ENCODE measurements at regions not wholly inside any gene's neighbourhood (a gene's known extent, or its start where the extent isn't known, plus 50 kb on each side); places are given as distances from the start of the nearest gene placed in this dataset.

DNA sequence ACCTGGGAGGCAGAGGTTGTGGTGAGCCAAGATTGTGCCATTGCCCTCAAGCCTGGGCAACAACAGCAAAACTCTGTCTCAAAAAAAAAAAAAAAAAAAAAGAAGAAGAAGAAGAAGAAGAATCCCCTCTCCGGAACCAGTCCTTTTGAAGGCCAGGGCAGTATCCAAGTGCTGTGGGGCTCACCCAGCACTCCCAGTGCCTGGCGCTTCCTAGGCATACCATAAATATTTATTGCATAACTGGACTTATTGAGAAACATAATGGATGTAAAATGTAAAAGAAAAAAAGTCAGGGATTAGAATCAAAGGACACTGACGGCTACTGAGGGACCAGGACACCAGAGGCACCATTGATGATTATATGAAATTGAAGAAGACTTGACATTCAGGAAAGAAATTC, 162.1 kb upstream of the KIT start:
- H3K4me1 Mint-ChIP-seq (ENCODE audit: unreplicated experiment): peaks cover 58% of the 10 kb centered on the region

GRCh38 chr4:54496412-54496811, 161.3 kb upstream of the KIT start:
- TF ChIP-seq CTCF (IDR thresholded peaks at IDR 0.05): no peak
- Mint-ChIP-seq H3K36me3 (ENCODE audit: unreplicated experiment) (no peaks in the 10 kb centered on the region), H3K4me3 (ENCODE audit: unreplicated experiment) (no peak overlapping the region)

More for the DNA sequence above, 162.1 kb upstream of the KIT start:
- no peak for TF ChIP-seq CTCF (IDR thresholded peaks at IDR 0.05)
- no peak overlapping the region for H3K4me3 Mint-ChIP-seq (ENCODE audit: unreplicated experiment)
- no peak for DNase-seq (ENCODE audit: extremely low spot score, unreplicated experiment)
- no peaks in the 10 kb centered on the region for H3K36me3 Mint-ChIP-seq (ENCODE audit: unreplicated experiment)
- no peaks in the 10 kb centered on the region for H3K27me3 Mint-ChIP-seq (ENCODE audit: unreplicated experiment)
- H3K9me3 Mint-ChIP-seq (ENCODE audit: unreplicated experiment): no peaks in the 10 kb centered on the region
- peak overlapping the region; percentile 89 for H3K27ac Mint-ChIP-seq (ENCODE audit: unreplicated experiment)

GRCh38 chr4:54497947-54498346, 159.8 kb upstream of the KIT start:
- no peak overlapping the region for H3K27ac Mint-ChIP-seq (ENCODE audit: unreplicated experiment)
- H3K9me3 Mint-ChIP-seq (ENCODE audit: unreplicated experiment): no peaks in the 10 kb centered on the region
- H3K27me3 Mint-ChIP-seq (ENCODE audit: unreplicated experiment): no peaks in the 10 kb centered on the region
- TF ChIP-seq CTCF (IDR thresholded peaks at IDR 0.05): no peak
- peaks cover 60% of the 10 kb centered on the region for H3K4me1 Mint-ChIP-seq (ENCODE audit: unreplicated experiment)
- H3K4me3 Mint-ChIP-seq (ENCODE audit: unreplicated experiment): no peak overlapping the region
- H3K36me3 Mint-ChIP-seq (ENCODE audit: unreplicated experiment): no peaks in the 10 kb centered on the region
- DNase-seq (ENCODE audit: extremely low spot score, unreplicated experiment): no peak

More at GRCh38 chr4:54496412-54496811, 161.3 kb upstream of the KIT start:
- H3K27ac Mint-ChIP-seq (ENCODE audit: unreplicated experiment): no peak overlapping the region
- no peaks in the 10 kb centered on the region for H3K27me3 Mint-ChIP-seq (ENCODE audit: unreplicated experiment)
- H3K9me3 Mint-ChIP-seq (ENCODE audit: unreplicated experiment): no peaks in the 10 kb centered on the region
- H3K4me1 Mint-ChIP-seq (ENCODE audit: unreplicated experiment): peaks cover 62% of the 10 kb centered on the region
- DNase-seq (ENCODE audit: extremely low spot score, unreplicated experiment): no peak

DNA sequence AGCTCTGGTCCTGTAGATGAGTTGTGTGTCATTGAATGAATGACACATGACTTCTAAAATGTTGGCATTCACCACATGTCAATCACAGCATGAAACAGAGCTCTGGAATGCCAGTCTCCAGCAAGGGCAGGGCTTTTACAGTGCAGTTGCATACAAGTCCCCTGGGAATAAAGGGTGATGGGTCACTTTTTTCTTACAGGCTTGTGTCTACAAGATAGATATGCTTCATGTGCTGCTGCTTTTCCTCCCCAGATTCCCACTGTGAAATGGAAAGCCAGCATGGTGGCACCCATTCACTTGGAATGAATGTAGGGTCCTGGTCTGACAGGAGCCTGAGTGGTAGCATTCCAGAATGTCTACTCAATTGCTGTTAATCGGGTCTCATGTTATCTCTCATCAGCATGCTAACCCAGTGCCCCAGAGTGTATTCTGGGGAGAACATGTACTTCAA, 159.1 kb upstream of the KIT start:
- H3K4me1 Mint-ChIP-seq (ENCODE audit: unreplicated experiment): peaks cover 60% of the 10 kb centered on the region
- H3K9me3 Mint-ChIP-seq (ENCODE audit: unreplicated experiment): no peaks in the 10 kb centered on the region
- DNase-seq (ENCODE audit: extremely low spot score, unreplicated experiment): no peak
- TF ChIP-seq CTCF (IDR thresholded peaks at IDR 0.05): no peak
- H3K27ac Mint-ChIP-seq (ENCODE audit: unreplicated experiment): peak overlapping the region; percentile 88
- H3K4me3 Mint-ChIP-seq (ENCODE audit: unreplicated experiment): no peak overlapping the region
- H3K36me3 Mint-ChIP-seq (ENCODE audit: unreplicated experiment): no peaks in the 10 kb centered on the region
- H3K27me3 Mint-ChIP-seq (ENCODE audit: unreplicated experiment): no peaks in the 10 kb centered on the region

DNA sequence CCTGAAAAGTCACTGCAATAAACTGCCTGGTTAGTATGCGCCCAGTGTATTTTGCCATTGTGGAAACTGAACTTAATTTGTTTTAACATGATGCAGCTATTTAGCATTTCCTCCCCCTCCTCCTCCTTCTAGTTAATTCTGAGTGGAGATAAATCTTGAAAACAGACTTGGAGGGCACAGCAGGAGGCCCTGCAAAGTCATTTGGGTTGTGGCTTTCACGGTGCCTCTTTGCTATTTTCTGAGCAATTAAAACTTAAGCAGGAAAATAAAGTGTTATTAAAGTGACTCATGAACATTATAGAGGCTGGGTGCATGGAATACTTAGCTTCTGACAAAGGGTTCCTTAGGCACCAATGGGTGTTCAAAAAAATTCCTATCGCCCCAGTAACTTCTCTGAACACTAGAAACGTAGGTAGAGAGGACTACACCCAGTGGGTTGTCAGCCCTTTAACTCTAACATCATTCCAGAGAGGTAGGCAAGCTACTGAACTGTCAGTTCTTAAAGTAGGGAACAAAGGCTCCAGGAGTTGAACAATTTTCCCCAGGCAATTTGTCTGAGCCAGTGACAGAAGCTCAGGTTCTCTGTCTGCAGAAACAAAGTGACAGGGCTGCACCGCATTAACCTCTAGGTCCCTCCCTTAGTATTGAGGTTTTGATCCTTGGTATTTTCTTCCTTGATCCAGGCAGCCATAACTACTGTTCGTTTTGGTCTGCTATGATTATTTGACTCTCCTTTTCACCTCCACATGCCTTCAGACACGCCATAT, 158.3 kb upstream of the KIT start:
- Mint-ChIP-seq H3K4me1 (ENCODE audit: unreplicated experiment) (peaks cover 53% of the 10 kb centered on the region), H3K36me3 (ENCODE audit: unreplicated experiment) (no peaks in the 10 kb centered on the region), H3K4me3 (ENCODE audit: unreplicated experiment) (no peak overlapping the region), H3K27me3 (ENCODE audit: unreplicated experiment) (no peaks in the 10 kb centered on the region), H3K9me3 (ENCODE audit: unreplicated experiment) (no peaks in the 10 kb centered on the region), H3K27ac (ENCODE audit: unreplicated experiment) (peak overlapping the region; percentile 88)
- TF ChIP-seq CTCF (IDR thresholded peaks at IDR 0.05): no peak
- DNase-seq (ENCODE audit: extremely low spot score, unreplicated experiment): no peak

Measured in osteocyte (in vitro differentiated cells).